ENCODE measurements at regions not wholly inside any gene's neighbourhood (a gene's known extent, or its start where the extent isn't known, plus 50 kb on each side); places are given as distances from the start of the nearest gene placed in this dataset.

GRCh38 chr20:21019814-21020658, 86.1 kb downstream of the LINC00237 start:
- no peaks in the 10 kb centered on the region for H3K27me3 ChIP-seq
- no peak overlapping the region for H3K4me3 ChIP-seq
- TF ChIP-seq CTCF (IDR thresholded peaks at IDR 0.05; ENCODE audit: low read depth, low read length), result no peak
- no peaks in the 10 kb centered on the region for H3K9me3 ChIP-seq (ENCODE audit: low read depth)
- no peaks in the 10 kb centered on the region for H3K36me3 ChIP-seq
- no peak for DNase-seq (ENCODE audit: low read depth in 1 of 2, low spot score in 1 of 2)
- no peaks in the 10 kb centered on the region for H3K4me1 ChIP-seq (ENCODE audit: low read depth)
- H3K27ac ChIP-seq, result no peak overlapping the region

- no peak for TF ChIP-seq CTCF (IDR thresholded peaks at IDR 0.05; ENCODE audit: low read depth, low read length)
These were observed 86.7 kb downstream of the LINC00237 start for GRCh38 chr20:21019468-21019813.

GRCh38 chr20:21018576-21018975, 87.6 kb downstream of the LINC00237 start:
- H3K4me3 ChIP-seq, result no peak overlapping the region
- no peaks in the 10 kb centered on the region for H3K9me3 ChIP-seq (ENCODE audit: low read depth)
- no peaks in the 10 kb centered on the region for H3K36me3 ChIP-seq
- H3K27ac ChIP-seq, result no peak overlapping the region
- TF ChIP-seq CTCF (IDR thresholded peaks at IDR 0.05; ENCODE audit: low read depth, low read length), result no peak
- DNase-seq (ENCODE audit: low read depth in 1 of 2, low spot score in 1 of 2), result no peak
- no peaks in the 10 kb centered on the region for H3K27me3 ChIP-seq
- H3K4me1 ChIP-seq (ENCODE audit: low read depth), result no peaks in the 10 kb centered on the region

More at GRCh38 chr20:21019468-21019813, 86.7 kb downstream of the LINC00237 start:
- no peak for DNase-seq (ENCODE audit: low read depth in 1 of 2, low spot score in 1 of 2)
- H3K4me1 ChIP-seq (ENCODE audit: low read depth), result no peaks in the 10 kb centered on the region
- H3K36me3 ChIP-seq, result no peaks in the 10 kb centered on the region
- H3K27me3 ChIP-seq, result no peaks in the 10 kb centered on the region
- H3K9me3 ChIP-seq (ENCODE audit: low read depth), result no peaks in the 10 kb centered on the region
- H3K27ac ChIP-seq, result no peak overlapping the region
- H3K4me3 ChIP-seq, result no peak overlapping the region

- Histone ChIP-seq H3K9me3 (ENCODE audit: low read depth) (no peaks in the 10 kb centered on the region), H3K27ac (no peak overlapping the region), H3K4me3 (no peak overlapping the region), H3K27me3 (no peaks in the 10 kb centered on the region), H3K36me3 (no peaks in the 10 kb centered on the region), H3K4me1 (ENCODE audit: low read depth) (no peaks in the 10 kb centered on the region)
- TF ChIP-seq CTCF (IDR thresholded peaks at IDR 0.05; ENCODE audit: low read depth, low read length), result no peak
- no peak for DNase-seq (ENCODE audit: low read depth in 1 of 2, low spot score in 1 of 2)
These were observed 88.6 kb downstream of the LINC00237 start for GRCh38 chr20:21017528-21018085.

- TF ChIP-seq CTCF (IDR thresholded peaks at IDR 0.05; ENCODE audit: low read depth, low read length), result no peak
- H3K9me3 ChIP-seq (ENCODE audit: low read depth), result no peaks in the 10 kb centered on the region
These were observed 89.4 kb downstream of the LINC00237 start for GRCh38 chr20:21016751-21017150.

More at GRCh38 chr20:21016751-21017150, 89.4 kb downstream of the LINC00237 start:
- H3K27ac ChIP-seq, result no peak overlapping the region
- H3K36me3 ChIP-seq, result no peaks in the 10 kb centered on the region
- H3K4me1 ChIP-seq (ENCODE audit: low read depth), result no peaks in the 10 kb centered on the region
- no peak overlapping the region for H3K4me3 ChIP-seq
- DNase-seq (ENCODE audit: low read depth in 1 of 2, low spot score in 1 of 2), result no peak
- H3K27me3 ChIP-seq, result no peaks in the 10 kb centered on the region
